ENCODE measurements at regions not wholly inside any gene's neighbourhood (a gene's known extent, or its start where the extent isn't known, plus 50 kb on each side); places are given as distances from the start of the nearest gene placed in this dataset.
"Not testable (repeated sequence)": the region's sequence is repeated elsewhere in the genome, so short reads cannot be mapped to it uniquely, and the experiment has no call there.

DNA sequence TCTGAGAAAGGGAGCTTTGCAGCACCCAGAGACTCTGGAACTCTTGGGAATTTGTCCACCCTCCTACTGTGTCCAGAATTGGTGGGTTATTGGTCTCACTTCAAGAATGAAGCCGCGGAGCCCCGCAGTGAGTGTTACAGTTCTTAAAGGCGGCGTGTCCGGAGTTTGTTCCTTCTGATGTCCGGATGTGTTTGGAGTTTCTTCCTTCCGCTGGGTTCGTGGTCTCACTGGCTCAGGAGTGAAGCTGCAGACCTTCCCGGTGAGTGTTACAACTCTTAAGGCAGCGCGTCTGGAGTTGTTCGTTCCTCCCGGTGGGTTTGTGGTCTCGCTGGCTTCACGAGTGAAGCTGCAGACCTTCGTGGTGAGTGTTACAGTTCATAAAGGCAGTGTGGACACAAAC is 824.7 kb downstream of the LRRTM4 start:
- ATAC-seq; H3K36me3 ChIP-seq (replicated peaks in 1 of 2; ENCODE audit: control insufficient read depth in 1 of 2, insufficient read depth in 2 of 2, low read length in 2 of 2); CTCF ChIA-PET (ENCODE audit: low intra/inter-chr PET ratio, low total read pairs); H4K20me1 ChIP-seq (ENCODE audit: insufficient read depth, low read length); DNase-seq (ENCODE audit: low spot score); intact Hi-C loops (cut with micrococcal nuclease; ENCODE audit: unreplicated experiment); H3K9me3 ChIP-seq (ENCODE audit: low read length); in situ Hi-C loops (cut with HindIII; ENCODE audit: extremely low pct_ligation_motif_present, low pct_unique_long_range_greater_than_20kb); H3K4me2 ChIP-seq (ENCODE audit: low read depth, low read length); H3K4me1 ChIP-seq (ENCODE audit: insufficient read depth, low read length); H2AFZ ChIP-seq (ENCODE audit: low read length); FAIRE-seq; H3K27ac ChIP-seq (ENCODE audit: extremely low read length, insufficient read depth, low read length); H3K79me2 ChIP-seq (ENCODE audit: insufficient read depth, low read length); H3K4me3 ChIP-seq (replicated peaks in 1 of 3; ENCODE audit: insufficient read depth in 1 of 3, low read depth in 2 of 3, low read length in 3 of 3); BruUV-seq (replicated peaks); H3K27me3 ChIP-seq (ENCODE audit: control insufficient read depth in 1 of 2, insufficient read depth in 2 of 2, low read length in 2 of 2); POLR2A ChIA-PET; H3K9ac ChIP-seq (ENCODE audit: insufficient read depth, low read depth, low read length): not testable (repeated sequence)
- 63% methylated on average over 17 of the region's 17 CpGs for WGBS (ENCODE audit: low lambda C conversion rate)

DNA sequence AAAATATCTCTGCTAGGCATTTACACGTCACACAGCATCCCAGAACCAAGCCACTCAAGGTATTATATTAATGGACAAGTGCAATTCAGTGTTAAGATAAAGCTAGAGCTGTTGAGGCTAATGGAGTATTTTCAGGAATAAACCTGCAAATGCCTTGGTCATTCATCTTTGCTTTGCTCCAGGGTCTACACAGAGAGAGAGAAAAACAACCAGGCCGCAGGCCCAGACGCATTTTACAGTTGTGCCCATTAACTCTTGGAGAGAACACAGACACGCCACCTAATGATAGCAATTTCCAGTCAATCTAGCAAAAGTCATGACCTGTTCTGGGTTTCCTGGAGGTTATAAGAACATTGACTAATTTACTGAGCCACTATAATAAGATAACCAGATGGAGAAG is 829.3 kb downstream of the LRRTM4 start:
- Histone ChIP-seq H3K9me3 (ENCODE audit: low read length) (no peaks in the 10 kb centered on the region), H4K20me1 (ENCODE audit: insufficient read depth, low read length) (no peaks in the 10 kb centered on the region), H3K9ac (ENCODE audit: insufficient read depth, low read depth, low read length) (no peak overlapping the region), H3K27me3 (ENCODE audit: control insufficient read depth in 1 of 2, insufficient read depth in 2 of 2, low read length in 2 of 2) (no peaks in the 10 kb centered on the region), H3K4me1 (ENCODE audit: insufficient read depth, low read length) (no peaks in the 10 kb centered on the region), H3K36me3 (replicated peaks in 1 of 2; ENCODE audit: control insufficient read depth in 1 of 2, insufficient read depth in 2 of 2, low read length in 2 of 2) (no peaks in the 10 kb centered on the region), H3K79me2 (ENCODE audit: insufficient read depth, low read length) (no peaks in the 10 kb centered on the region), H2AFZ (ENCODE audit: low read length) (no peak overlapping the region), H3K4me2 (ENCODE audit: low read depth, low read length) (no peak overlapping the region), H3K27ac (ENCODE audit: extremely low read length, insufficient read depth, low read length) (no peak overlapping the region), H3K4me3 (replicated peaks in 1 of 3; ENCODE audit: insufficient read depth in 1 of 3, low read depth in 2 of 3, low read length in 3 of 3) (no peak overlapping the region)
- CTCF ChIA-PET (ENCODE audit: low intra/inter-chr PET ratio, low total read pairs): no interaction called here
- ATAC-seq (no peak), DNase-seq (ENCODE audit: low spot score) (no peak), FAIRE-seq (no peak)
- 26% methylated on average over 4 of the region's 4 CpGs for WGBS (ENCODE audit: low lambda C conversion rate)
- in situ Hi-C loops (cut with HindIII; ENCODE audit: extremely low pct_ligation_motif_present, low pct_unique_long_range_greater_than_20kb): no loop called here
- POLR2A ChIA-PET: no interaction called here
- intact Hi-C loops (cut with micrococcal nuclease; ENCODE audit: unreplicated experiment): no loop called here
- no TSS peak for BruUV-seq (replicated peaks)
- TF ChIP-seq ZNF629 (CRISPR knock-in tag; conservative IDR thresholded peaks at IDR 0.05): no peak
- TF ChIP-seq HOXA7 (CRISPR knock-in tag; IDR thresholded peaks at IDR 0.05): no peak
- TF ChIP-seq MNT (IDR thresholded peaks at IDR 0.05): no peak
- TF ChIP-seq SRSF9 (IDR thresholded peaks at IDR 0.05; ENCODE audit: borderline replicate concordance, insufficient read depth, low read depth, low read length, poor library complexity, severe bottlenecking): no peak
- TF ChIP-seq, protein P1, sequence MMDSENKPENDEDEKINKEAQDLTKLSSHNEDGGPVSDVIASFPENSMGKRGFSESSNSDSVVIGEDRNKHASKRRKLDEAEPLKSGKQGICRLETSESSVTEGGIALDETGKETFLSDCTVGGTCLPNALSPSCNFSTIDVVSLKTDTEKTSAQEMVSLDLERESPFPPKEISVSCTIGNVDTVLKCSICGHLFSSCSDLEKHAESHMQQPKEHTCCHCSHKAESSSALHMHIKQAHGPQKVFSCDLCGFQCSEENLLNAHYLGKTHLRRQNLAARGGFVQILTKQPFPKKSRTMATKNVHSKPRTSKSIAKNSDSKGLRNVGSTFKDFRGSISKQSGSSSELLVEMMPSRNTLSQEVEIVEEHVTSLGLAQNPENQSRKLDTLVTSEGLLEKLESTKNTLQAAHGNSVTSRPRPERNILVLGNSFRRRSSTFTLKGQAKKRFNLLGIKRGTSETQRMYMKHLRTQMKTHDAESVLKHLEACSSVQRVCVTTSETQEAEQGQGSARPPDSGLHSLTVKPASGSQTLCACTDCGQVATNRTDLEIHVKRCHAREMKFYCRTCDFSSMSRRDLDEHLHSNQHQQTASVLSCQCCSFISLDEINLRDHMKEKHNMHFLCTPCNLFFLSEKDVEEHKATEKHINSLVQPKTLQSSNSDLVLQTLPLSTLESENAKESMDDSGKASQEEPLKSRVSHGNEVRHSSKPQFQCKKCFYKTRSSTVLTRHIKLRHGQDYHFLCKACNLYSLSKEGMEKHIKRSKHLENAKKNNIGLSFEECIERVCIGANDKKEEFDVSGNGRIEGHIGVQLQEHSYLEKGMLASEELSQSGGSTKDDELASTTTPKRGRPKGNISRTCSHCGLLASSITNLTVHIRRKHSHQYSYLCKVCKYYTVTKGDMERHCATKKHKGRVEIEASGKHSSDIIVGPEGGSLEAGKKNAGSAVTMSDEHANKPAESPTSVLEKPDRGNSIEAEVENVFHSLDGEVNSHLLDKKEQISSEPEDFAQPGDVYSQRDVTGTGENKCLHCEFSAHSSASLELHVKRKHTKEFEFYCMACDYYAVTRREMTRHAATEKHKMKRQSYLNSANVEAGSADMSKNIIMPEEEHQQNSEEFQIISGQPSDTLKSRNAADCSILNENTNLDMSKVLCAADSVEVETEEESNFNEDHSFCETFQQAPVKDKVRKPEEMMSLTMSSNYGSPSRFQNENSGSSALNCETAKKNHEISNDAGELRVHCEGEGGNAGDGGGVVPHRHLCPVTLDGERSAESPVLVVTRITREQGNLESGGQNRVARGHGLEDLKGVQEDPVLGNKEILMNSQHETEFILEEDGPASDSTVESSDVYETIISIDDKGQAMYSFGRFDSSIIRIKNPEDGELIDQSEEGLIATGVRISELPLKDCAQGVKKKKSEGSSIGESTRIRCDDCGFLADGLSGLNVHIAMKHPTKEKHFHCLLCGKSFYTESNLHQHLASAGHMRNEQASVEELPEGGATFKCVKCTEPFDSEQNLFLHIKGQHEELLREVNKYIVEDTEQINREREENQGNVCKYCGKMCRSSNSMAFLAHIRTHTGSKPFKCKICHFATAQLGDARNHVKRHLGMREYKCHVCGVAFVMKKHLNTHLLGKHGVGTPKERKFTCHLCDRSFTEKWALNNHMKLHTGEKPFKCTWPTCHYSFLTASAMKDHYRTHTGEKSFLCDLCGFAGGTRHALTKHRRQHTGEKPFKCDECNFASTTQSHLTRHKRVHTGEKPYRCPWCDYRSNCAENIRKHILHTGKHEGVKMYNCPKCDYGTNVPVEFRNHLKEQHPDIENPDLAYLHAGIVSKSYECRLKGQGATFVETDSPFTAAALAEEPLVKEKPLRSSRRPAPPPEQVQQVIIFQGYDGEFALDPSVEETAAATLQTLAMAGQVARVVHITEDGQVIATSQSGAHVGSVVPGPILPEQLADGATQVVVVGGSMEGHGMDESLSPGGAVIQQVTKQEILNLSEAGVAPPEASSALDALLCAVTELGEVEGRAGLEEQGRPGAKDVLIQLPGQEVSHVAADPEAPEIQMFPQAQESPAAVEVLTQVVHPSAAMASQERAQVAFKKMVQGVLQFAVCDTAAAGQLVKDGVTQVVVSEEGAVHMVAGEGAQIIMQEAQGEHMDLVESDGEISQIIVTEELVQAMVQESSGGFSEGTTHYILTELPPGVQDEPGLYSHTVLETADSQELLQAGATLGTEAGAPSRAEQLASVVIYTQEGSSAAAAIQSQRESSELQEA (CRISPR knock-in tag; IDR thresholded peaks at IDR 0.05; ENCODE audit: not compliant biosample characterization): no peak
- TF ChIP-seq RBFOX2 (IDR thresholded peaks at IDR 0.05; ENCODE audit: low read depth, low read length): no peak
- no peak for TF ChIP-seq CREBL2 (CRISPR knock-in tag; IDR thresholded peaks at IDR 0.05; ENCODE audit: borderline replicate concordance)
